Neutrophil (primary cell): ENCODE measurements at regions not wholly inside any gene's neighbourhood (a gene's known extent, or its start where the extent isn't known, plus 50 kb on each side); places are given as distances from the start of the nearest gene placed in this dataset.

Experiments
- H3K27ac ChIP-seq: fragments of 200-600 bp; sonication (generic); 2 replicates; pipeline ENCODE4 v1.5.1; 2016; ENCODE audit warnings: mild to moderate bottlenecking, moderate library complexity
- H3K27me3 ChIP-seq: fragments of 200-600 bp; sonication (generic); 2 replicates; pipeline ENCODE4 v1.6.0; 2016; ENCODE audit warnings: mild to moderate bottlenecking
- H3K36me3 ChIP-seq: fragments of 200-600 bp; sonication (generic); 2 replicates; pipeline ENCODE4 v1.5.1; 2017
- H3K4me1 ChIP-seq, 2 experiments: fragments of 200-600 bp in 1 of 2; sonication (generic) in 1 of 2; 1 replicate in 1 of 2; 2 replicates in 1 of 2; pipeline versions ENCODE4 v1.5.1 to v1.6.1; 2013 to 2016; ENCODE audit warnings: low read depth in 1 of 2, low read length in 1 of 2, mild to moderate bottlenecking in 1 of 2, moderate library complexity in 1 of 2; ENCODE audit not compliant: control insufficient read depth in 1 of 2, insufficient read depth in 1 of 2
- H3K4me3 ChIP-seq, 2 experiments: fragments of 200-600 bp in 1 of 2; sonication (generic) in 1 of 2; 1 replicate in 1 of 2; 2 replicates in 1 of 2; pipeline ENCODE4 v1.5.1; 2013 to 2016; ENCODE audit warnings: low read depth in 1 of 2, low read length in 1 of 2, mild to moderate bottlenecking in 1 of 2, moderate library complexity in 1 of 2
- H3K9me3 ChIP-seq: fragments of 200-600 bp; sonication (generic); 2 replicates; pipeline ENCODE4 v1.5.1; 2016
- TF ChIP-seq, protein P1 (sequence below): fragments of 200-600 bp; sonication (generic); IDR thresholded peaks from 2 replicates; pipeline ENCODE4 v1.5.1; 2016; ENCODE audit warnings: antibody characterized with exemption

DNA sequence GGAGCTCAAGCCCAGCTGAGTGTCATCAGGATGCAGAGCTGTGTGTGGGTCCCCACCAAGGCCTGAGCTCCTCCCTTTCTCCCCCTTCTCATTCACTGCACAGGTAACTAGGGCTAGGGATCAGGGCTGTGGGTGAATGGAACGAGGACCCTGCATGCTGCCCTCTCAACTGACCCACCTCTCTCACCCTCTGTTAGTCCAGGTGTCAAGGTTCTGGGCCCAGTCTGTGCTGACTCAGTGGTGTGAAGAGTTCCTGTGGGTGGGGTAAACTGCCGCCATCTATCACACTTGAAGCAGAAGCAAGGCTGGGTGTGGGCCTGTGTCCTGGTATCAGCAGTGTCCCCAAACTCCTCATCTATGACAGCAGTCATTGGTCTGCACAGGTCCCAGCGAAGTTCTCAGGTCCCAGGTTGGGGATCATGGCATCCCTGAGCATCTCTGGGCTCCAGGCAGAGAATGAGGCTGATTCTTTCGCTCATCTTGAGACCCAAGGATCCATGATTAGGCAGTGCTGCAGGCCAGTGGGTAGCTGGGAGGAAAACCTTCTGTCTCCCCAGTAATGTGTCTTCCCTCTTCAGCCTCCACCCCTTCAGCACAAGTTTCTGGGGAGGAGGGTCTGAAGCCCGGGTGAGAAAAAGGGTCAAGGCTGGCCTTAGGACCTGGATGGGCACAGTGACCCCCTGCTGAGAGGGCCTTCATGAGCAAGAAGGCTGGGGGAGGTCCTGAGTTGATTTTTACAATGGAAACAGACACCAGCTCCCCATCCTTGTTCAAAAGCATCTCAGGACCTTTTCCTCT is 109.8 kb downstream of the ZNF280B start:
- H3K27ac ChIP-seq: no peak overlapping the region
- no peaks in the 10 kb centered on the region for H3K9me3 ChIP-seq
- H3K4me3 ChIP-seq: no peak overlapping the region
- H3K27me3 ChIP-seq: peaks cover 26% of the 10 kb centered on the region
- H3K4me1 ChIP-seq: no peaks in the 10 kb centered on the region
- TF ChIP-seq, protein P1, sequence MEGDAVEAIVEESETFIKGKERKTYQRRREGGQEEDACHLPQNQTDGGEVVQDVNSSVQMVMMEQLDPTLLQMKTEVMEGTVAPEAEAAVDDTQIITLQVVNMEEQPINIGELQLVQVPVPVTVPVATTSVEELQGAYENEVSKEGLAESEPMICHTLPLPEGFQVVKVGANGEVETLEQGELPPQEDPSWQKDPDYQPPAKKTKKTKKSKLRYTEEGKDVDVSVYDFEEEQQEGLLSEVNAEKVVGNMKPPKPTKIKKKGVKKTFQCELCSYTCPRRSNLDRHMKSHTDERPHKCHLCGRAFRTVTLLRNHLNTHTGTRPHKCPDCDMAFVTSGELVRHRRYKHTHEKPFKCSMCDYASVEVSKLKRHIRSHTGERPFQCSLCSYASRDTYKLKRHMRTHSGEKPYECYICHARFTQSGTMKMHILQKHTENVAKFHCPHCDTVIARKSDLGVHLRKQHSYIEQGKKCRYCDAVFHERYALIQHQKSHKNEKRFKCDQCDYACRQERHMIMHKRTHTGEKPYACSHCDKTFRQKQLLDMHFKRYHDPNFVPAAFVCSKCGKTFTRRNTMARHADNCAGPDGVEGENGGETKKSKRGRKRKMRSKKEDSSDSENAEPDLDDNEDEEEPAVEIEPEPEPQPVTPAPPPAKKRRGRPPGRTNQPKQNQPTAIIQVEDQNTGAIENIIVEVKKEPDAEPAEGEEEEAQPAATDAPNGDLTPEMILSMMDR: no peak
- H3K36me3 ChIP-seq: no peaks in the 10 kb centered on the region

DNA sequence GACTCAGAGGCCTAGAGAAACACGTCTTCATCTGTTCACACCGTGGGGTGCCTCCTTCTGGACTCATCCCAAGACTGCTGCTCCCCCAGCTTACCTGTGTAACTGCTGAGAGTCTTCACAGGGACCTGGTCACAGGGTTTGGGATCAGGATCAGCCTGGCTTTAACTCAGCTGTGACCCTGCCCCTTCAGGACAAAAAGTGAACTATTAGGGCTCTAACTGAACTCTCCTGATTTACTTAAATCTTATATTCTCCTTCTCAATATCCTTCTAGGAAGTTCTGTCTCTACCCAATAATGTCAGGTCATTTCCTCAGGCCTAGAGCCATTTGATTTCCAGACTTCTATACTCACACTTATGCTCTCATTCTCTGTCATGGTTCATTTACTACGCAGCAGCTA is 108.4 kb downstream of the ZNF280B start:
- Histone ChIP-seq H3K4me1 (no peaks in the 10 kb centered on the region), H3K27me3 (peaks cover 18% of the 10 kb centered on the region), H3K27ac (no peak overlapping the region), H3K36me3 (no peaks in the 10 kb centered on the region), H3K4me3 (no peak overlapping the region), H3K9me3 (no peaks in the 10 kb centered on the region)
- TF ChIP-seq, protein P1: no peak

DNA sequence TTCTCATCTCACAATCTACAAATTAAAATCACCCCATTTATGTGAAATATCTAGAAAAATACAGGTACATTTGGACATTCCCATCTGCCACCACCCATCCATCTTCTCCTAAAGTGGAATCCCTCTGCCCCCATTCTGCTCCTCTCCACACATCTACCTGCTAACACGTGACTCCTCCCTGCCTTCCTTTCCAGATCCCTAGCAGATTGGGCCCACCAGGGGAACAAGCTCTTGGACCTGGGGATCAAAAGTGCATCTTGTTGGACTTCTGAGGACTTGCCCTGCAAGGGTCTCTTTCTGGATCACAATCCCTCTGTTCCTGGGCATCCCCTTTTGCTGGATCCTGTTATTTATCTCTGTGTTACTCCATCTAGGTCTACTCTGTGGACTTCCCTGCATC is 107.6 kb downstream of the ZNF280B start:
- Histone ChIP-seq H3K27me3 (peaks cover 14% of the 10 kb centered on the region), H3K4me1 (no peaks in the 10 kb centered on the region)
- TF ChIP-seq, protein P1: no peak

DNA sequence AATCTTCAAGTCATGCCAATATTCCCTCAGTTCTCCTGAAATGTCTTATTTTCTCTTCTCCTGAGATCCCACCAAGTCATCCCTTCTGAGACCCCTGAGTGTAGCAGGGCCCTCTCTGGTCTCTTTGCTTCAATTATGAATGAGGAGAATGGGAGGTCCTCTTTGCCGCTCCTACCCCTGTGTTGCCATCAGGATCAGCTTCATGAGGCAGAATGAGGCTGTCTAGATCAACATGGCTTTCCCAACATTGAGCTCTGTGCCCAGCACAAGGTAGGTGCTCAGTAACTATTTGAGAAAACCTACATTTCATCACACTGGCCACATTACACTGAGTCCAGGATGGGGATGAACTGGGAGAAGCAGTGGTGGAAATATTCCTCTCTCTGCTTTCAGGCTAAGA is 107.2 kb downstream of the ZNF280B start:
- Histone ChIP-seq H3K4me3 (no peak overlapping the region), H3K9me3 (no peaks in the 10 kb centered on the region), H3K27me3 (peaks cover 14% of the 10 kb centered on the region), H3K4me1 (no peaks in the 10 kb centered on the region), H3K27ac (no peak overlapping the region), H3K36me3 (no peaks in the 10 kb centered on the region)
- TF ChIP-seq, protein P1: no peak

More for the DNA sequence above, 107.6 kb downstream of the ZNF280B start:
- no peak overlapping the region for H3K4me3 ChIP-seq
- H3K9me3 ChIP-seq: no peaks in the 10 kb centered on the region
- H3K27ac ChIP-seq: no peak overlapping the region
- H3K36me3 ChIP-seq: no peaks in the 10 kb centered on the region

DNA sequence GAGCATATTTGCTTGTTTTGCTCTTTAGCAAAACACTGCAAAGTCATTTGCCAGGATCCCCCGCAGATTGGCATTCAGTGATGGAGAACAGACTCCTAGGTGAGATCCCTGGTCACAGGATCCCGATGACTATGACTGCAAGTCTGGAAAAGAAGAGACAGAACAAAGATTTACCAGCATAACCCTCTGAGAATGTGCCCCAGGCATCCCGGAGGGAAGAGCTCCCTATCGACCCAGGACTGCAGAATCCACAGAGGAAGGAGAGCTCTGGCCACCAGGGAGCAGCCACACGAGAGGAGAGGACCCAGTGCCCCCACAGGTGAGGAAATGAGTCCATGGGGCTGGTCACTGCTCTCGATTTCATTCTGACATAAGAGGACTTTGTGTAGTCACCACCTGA is 105.2 kb downstream of the ZNF280B start:
- no peaks in the 10 kb centered on the region for H3K27me3 ChIP-seq
- H3K4me1 ChIP-seq: no peaks in the 10 kb centered on the region
- no peak overlapping the region for H3K4me3 ChIP-seq
- H3K27ac ChIP-seq: no peak overlapping the region
- TF ChIP-seq, protein P1: no peak
- no peaks in the 10 kb centered on the region for H3K9me3 ChIP-seq
- no peaks in the 10 kb centered on the region for H3K36me3 ChIP-seq
